SK-N-MC (cell line): ENCODE measurements at regions not wholly inside any gene's neighbourhood (a gene's known extent, or its start where the extent isn't known, plus 50 kb on each side); places are given as distances from the start of the nearest gene placed in this dataset.

Experiments used
- DNase-seq: peaks from one replicate; pipeline ENCODE4 v3.0.0-alpha.2; 2011; ENCODE audit warnings: low read depth, low spot score
- H3K27ac ChIP-seq: fragments of 200-600 bp; sonication (generic); 2 replicates; pipeline ENCODE4 v1.5.1; 2016; ENCODE audit warnings: mixed run types
- H3K36me3 ChIP-seq: fragments of 200-600 bp; sonication (generic); 2 replicates; pipeline ENCODE4 v1.6.1; 2017; ENCODE audit warnings: antibody characterized with exemption, low read length, mixed read lengths; ENCODE audit not compliant: insufficient read depth
- H3K4me3 ChIP-seq: fragments of 200-600 bp; sonication (generic); 2 replicates; pipeline ENCODE4 v1.5.1; 2016
- H3K9ac ChIP-seq: fragments of 200-600 bp; sonication (generic); 2 replicates; pipeline ENCODE4 v1.8.0; 2017; ENCODE audit warnings: mixed run types, mixed read lengths; ENCODE audit not compliant: insufficient read length
- H3K9me3 ChIP-seq: fragments of 200-600 bp; sonication (generic); 2 replicates; pipeline ENCODE4 v1.6.1; 2017; ENCODE audit warnings: low read depth, mild to moderate bottlenecking, antibody characterized with exemption, low read length, moderate library complexity, mixed read lengths
- EZH2 ChIP-seq: fragments of 200-600 bp; sonication (generic); IDR thresholded peaks from one replicate; pipeline ENCODE4 v1.6.1; 2017; ENCODE audit warnings: antibody characterized with exemption
- FOXP2 ChIP-seq: optimal IDR thresholded peaks from 2 replicates; pipeline ENCODE3; 2011; ENCODE audit warnings: mild to moderate bottlenecking, moderate library complexity; ENCODE audit not compliant: insufficient read depth; ENCODE audit errors: extremely low read length, control extremely low read depth
- POLR2AphosphoS5 ChIP-seq: IDR thresholded peaks from 2 replicates; pipeline ENCODE4 v1.6.1; 2012; ENCODE audit warnings: mild to moderate bottlenecking, low read depth, low read length, borderline replicate concordance

DNA sequence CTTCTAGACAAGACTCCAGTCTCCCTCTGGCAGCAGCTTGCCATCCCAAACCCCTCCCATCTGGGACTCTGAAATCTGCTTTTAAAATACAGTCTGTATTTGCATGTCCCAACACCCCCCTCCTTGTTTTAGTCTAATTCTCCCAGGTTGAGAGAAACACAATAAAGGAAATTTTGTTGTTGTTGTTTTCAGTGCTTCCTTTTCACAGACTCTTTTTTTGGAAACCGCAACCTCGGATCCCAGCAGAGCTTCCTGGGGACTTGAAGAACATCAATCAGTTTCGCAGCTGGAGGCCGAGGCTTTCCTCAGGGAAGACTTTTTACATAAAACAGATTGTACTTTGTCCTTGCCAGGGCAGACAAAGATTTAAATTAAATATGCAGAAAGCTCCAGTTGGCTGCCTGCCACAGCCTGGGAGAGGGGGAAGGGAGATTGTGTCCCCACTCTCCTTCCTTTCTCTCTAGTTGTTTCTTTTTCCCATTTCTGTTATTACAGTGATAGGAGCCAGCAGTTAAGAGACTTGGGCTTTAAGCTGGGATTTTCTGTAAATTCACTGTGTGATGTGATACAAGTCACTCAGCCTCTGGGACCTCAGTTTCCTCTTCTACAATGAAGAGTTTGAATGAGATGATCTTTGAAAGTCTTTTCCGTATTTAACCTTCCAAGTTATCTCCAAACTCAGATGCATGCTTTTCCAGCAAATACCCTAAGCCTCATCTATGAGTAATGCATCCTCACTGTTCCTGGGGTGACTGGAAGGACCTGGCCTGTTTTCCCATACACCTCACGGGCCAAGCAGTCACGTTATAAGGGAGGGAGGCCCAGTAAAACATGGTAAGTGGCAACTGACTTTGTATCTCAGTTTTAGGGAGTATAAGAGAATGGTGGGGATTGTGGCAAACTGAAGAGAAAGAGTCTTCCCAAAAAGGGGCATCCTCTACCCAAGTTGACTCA is 192.3 kb downstream of the REEP3 start:
- TF ChIP-seq POLR2AphosphoS5: peak; percentile 73
- TF ChIP-seq FOXP2: peak; percentile 96
- TF ChIP-seq EZH2: no peak
- Histone ChIP-seq H3K36me3 (no peaks in the 10 kb centered on the region), H3K9me3 (no peaks in the 10 kb centered on the region), H3K9ac (no peak overlapping the region), H3K27ac (peak overlapping the region; percentile 55; the same call in 1 of the 2 replicates), H3K4me3 (peak overlapping the region; percentile 54)
- DNase-seq: peak; percentile 98

DNA sequence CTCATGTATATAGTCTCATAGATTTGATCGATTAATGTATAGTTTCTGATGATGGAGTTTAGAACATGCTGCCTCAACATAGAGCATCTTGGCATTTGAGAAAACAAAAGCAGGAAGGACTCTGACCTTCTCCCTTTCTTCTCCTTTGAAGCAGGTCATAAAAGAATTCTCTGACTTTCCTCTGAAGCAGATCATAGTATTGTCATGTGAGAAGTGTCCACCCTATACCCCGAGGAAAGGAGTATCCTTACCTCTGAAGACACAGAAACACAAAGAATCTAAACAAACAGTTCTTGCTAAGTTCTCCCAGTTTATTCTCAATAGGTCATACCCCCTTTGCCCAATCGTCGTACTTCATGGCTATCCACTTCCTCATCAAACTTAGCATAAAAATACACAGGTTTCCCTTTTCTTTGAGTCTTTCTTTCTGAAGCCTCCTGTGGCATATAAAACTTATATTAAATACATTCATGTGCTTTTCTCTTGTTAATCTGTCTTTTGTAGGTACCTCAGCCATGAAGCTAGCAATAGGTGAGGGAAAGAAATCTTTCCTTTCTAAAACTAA is 194.9 kb downstream of the REEP3 start:
- H3K27ac ChIP-seq: no peak overlapping the region
- no peak for TF ChIP-seq EZH2
- TF ChIP-seq FOXP2: no peak
- TF ChIP-seq POLR2AphosphoS5: no peak

GRCh38 chr10:63717027-63717715 is 196.0 kb downstream of the REEP3 start:
- no peaks in the 10 kb centered on the region for H3K9me3 ChIP-seq
- no peak overlapping the region for H3K9ac ChIP-seq
- H3K36me3 ChIP-seq: no peaks in the 10 kb centered on the region
- no peak overlapping the region for H3K27ac ChIP-seq
- TF ChIP-seq POLR2AphosphoS5: no peak
- TF ChIP-seq EZH2: no peak
- TF ChIP-seq FOXP2: no peak
- H3K4me3 ChIP-seq: no peak overlapping the region
- no peak for DNase-seq

More for the DNA sequence above, 194.9 kb downstream of the REEP3 start:
- H3K9ac ChIP-seq: no peak overlapping the region
- no peak overlapping the region for H3K4me3 ChIP-seq
- H3K36me3 ChIP-seq: no peaks in the 10 kb centered on the region
- no peaks in the 10 kb centered on the region for H3K9me3 ChIP-seq
- no peak for DNase-seq

DNA sequence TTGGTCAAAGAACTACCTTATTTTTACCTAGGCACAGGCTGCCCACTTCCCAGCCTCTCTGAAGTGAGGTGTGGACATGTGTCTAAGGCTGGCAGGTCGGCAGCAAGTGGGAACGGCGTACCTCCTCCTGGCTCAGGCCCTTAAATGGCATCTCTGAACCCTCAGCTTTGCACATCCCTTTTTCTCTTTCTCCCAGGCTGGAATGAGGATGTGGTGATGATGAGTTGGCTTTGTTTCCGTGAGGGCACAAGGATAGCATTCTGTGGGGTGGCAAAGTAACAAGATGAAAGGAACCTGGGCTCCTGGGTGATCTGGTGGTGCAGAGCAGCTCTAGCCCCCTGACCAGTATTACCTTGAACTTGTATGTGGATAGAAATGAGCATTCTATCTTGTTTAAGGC is 196.8 kb downstream of the REEP3 start:
- no peak for DNase-seq
- TF ChIP-seq POLR2AphosphoS5 (no peak), FOXP2 (no peak), EZH2 (no peak)
- no peak overlapping the region for H3K27ac ChIP-seq

DNA sequence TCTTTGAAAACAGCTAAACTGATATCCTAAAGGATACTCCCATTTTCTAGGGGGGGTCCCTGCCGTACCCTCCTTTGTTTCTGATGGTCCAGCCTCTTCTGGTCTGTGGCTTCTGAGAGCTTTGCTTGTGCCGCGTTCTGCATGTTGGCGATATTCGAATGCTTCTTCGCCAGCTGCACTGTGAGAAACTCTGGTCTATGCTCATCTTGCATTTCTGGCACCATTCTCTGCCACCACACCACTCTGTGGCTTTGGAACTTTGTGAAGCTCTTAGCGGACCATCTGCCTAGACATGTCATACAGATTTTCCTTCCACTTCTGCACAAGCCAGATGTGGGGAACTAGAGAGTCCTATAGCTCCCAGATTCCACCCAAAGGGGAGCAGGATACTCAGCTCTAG is 197.2 kb downstream of the REEP3 start:
- Histone ChIP-seq H3K9me3 (no peaks in the 10 kb centered on the region), H3K27ac (no peak overlapping the region), H3K9ac (no peak overlapping the region), H3K36me3 (no peaks in the 10 kb centered on the region), H3K4me3 (no peak overlapping the region)
- no peak for DNase-seq
- TF ChIP-seq POLR2AphosphoS5: no peak

More for the DNA sequence above, 196.8 kb downstream of the REEP3 start:
- no peaks in the 10 kb centered on the region for H3K36me3 ChIP-seq
- H3K9me3 ChIP-seq: no peaks in the 10 kb centered on the region
- H3K4me3 ChIP-seq: no peak overlapping the region
- no peak overlapping the region for H3K9ac ChIP-seq

DNA sequence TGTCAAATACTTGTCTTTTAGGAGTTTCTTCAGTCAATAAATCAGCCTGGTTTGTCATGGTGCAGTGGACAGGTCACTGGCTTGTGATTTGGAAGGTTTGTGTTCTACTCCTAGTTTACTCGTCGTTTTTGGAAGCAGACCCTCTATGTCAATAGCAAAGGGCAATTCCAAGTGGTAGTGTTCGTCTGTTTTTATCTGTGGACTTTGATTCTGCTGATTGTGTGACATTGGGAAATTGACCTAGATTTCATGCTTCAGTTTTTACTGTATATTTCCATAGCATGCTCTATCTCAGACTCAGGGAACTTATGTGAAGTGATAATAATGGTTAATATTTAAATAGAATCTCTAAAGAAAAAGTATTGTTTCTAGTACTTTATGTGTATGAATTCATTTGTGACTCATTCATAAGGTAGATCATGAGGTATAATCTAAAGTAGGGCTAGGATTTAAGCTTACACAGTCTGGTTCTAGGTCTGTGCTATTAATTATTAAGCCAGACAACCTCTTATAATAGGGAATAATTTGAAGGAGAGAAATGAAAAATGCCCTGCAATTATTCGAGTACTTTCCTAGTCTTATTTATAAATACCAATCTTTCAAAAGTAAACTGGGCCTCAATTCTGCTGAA is 198.1 kb downstream of the REEP3 start:
- Histone ChIP-seq H3K27ac (no peak overlapping the region), H3K9ac (no peak overlapping the region), H3K4me3 (no peak overlapping the region), H3K36me3 (no peaks in the 10 kb centered on the region), H3K9me3 (no peaks in the 10 kb centered on the region)
- no peak for DNase-seq
- TF ChIP-seq EZH2 (no peak), POLR2AphosphoS5 (no peak), FOXP2 (no peak)

DNA sequence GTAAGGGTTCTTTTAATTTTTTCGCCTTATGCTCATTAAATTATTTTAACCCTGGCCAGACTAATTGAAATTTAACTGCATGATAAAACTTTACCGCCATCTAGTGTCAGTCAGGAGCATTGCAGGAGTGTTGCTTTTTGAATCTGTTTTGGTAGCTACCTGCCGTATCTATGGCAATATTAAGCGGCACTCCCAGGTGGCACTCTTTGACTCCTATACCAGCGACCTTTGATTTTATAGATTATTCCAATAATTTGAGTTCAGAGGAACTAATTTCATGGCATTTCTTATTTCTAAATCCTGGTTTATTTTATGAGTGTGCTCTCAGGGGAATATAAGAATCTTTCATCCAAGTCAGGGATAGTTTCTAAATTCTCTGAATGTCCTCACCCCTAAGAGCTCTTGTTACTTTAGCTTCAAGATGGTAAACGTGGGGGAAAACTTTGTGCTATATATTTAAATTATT is 198.9 kb downstream of the REEP3 start:
- DNase-seq: no peak
- Histone ChIP-seq H3K4me3 (peak overlapping the region; percentile 67), H3K36me3 (no peaks in the 10 kb centered on the region), H3K27ac (peak overlapping the region; percentile 84), H3K9ac (no peak overlapping the region), H3K9me3 (no peaks in the 10 kb centered on the region)
- TF ChIP-seq EZH2 (no peak), FOXP2 (no peak), POLR2AphosphoS5 (no peak)

GRCh38 chr10:63720676-63721075 is 199.5 kb downstream of the REEP3 start:
- peak overlapping the region; percentile 15 for H3K9ac ChIP-seq
- H3K9me3 ChIP-seq: no peaks in the 10 kb centered on the region
- TF ChIP-seq FOXP2: no peak
- TF ChIP-seq POLR2AphosphoS5: no peak
- TF ChIP-seq EZH2: no peak
- DNase-seq: no peak
- no peaks in the 10 kb centered on the region for H3K36me3 ChIP-seq
- H3K4me3 ChIP-seq: peak overlapping the region; percentile 67
- peak overlapping the region; percentile 84 for H3K27ac ChIP-seq
